CD14-positive monocyte (primary cell): ENCODE measurements at regions not wholly inside any gene's neighbourhood (a gene's known extent, or its start where the extent isn't known, plus 50 kb on each side); places are given as distances from the start of the nearest gene placed in this dataset.

Experiments used
- DNase-seq, 3 donors: peaks; one replicate each; pipeline ENCODE4 v3.0.0-alpha.2; 2011 to 2022
- H2AFZ ChIP-seq: 2 replicates; pipeline ENCODE4 v1.6.0; 2012; ENCODE audit warnings: mild to moderate bottlenecking, low read depth, low read length, inconsistent platforms; ENCODE audit not compliant: insufficient read depth, poor library complexity, severe bottlenecking
- H3K27ac ChIP-seq, 2 donors: 1 replicate in 1 of 2; 2 replicates in 1 of 2; pipeline ENCODE4 v1.5.1; 2012 to 2013; ENCODE audit warnings: low read length in 2 of 2, control low read depth in 1 of 2, inconsistent platforms in 1 of 2, low read depth in 1 of 2, mild to moderate bottlenecking in 1 of 2
- H3K27me3 ChIP-seq, 2 donors: one replicate each; pipeline versions ENCODE4 v1.6.0 to v1.6.1; 2011 to 2013; ENCODE audit warnings: low read length in 2 of 2; ENCODE audit not compliant: control insufficient read depth in 2 of 2, insufficient read depth in 2 of 2
- H3K36me3 ChIP-seq, 2 donors: replicated peaks in 1 of 2; 1 replicate in 1 of 2; 2 replicates in 1 of 2; pipeline versions ENCODE4 v1.5.1 to v1.6.1; 2012 to 2013; ENCODE audit warnings: low read length in 2 of 2, control low read depth in 1 of 2, inconsistent platforms in 1 of 2, mild to moderate bottlenecking in 1 of 2; ENCODE audit not compliant: insufficient read depth in 2 of 2, control insufficient read depth in 1 of 2
- H3K4me1 ChIP-seq, 2 donors: 1 replicate in 1 of 2; 2 replicates in 1 of 2; pipeline versions ENCODE4 v1.5.1 to v1.6.1; 2012 to 2013; ENCODE audit warnings: low read length in 2 of 2, control low read depth in 1 of 2, inconsistent platforms in 1 of 2, mild to moderate bottlenecking in 1 of 2, moderate library complexity in 1 of 2; ENCODE audit not compliant: insufficient read depth in 2 of 2, control insufficient read depth in 1 of 2
- H3K4me2 ChIP-seq: replicated peaks from 2 replicates; pipeline ENCODE3; 2012; ENCODE audit warnings: low read length, moderate library complexity, mild to moderate bottlenecking; ENCODE audit not compliant: poor library complexity, severe bottlenecking; ENCODE audit errors: extremely low read depth
- H3K4me3 ChIP-seq, 3 experiments: fragments of 200-600 bp in 1 of 3; sonication (generic) in 1 of 3; replicated peaks in 1 of 3; 1 replicate in 2 of 3; 2 replicates in 1 of 3; pipeline ENCODE4 v1.5.1; 2011 to 2013; ENCODE audit warnings: low read length in 3 of 3, mild to moderate bottlenecking in 3 of 3, control low read depth in 2 of 3, low read depth in 2 of 3, inconsistent platforms in 1 of 3, moderate library complexity in 1 of 3
- H3K79me2 ChIP-seq: 2 replicates; pipeline ENCODE4 v1.6.0; 2012; ENCODE audit warnings: mild to moderate bottlenecking, control low read depth, inconsistent platforms, low read length, moderate library complexity; ENCODE audit not compliant: insufficient read depth
- H3K9ac ChIP-seq: 2 replicates; pipeline ENCODE4 v1.6.0; 2017; ENCODE audit warnings: low read length, mild to moderate bottlenecking; ENCODE audit not compliant: insufficient read depth, poor library complexity, severe bottlenecking
- H3K9me3 ChIP-seq, 2 donors: replicated peaks in 1 of 2; 1 replicate in 1 of 2; 2 replicates in 1 of 2; pipeline versions ENCODE4 v1.5.1 to v1.6.1; 2012 to 2013; ENCODE audit warnings: low read length in 2 of 2, control low read depth in 1 of 2; ENCODE audit not compliant: control insufficient read depth in 1 of 2, insufficient read depth in 1 of 2
- H4K20me1 ChIP-seq: 2 replicates; pipeline ENCODE4 v1.6.0; 2012; ENCODE audit warnings: mild to moderate bottlenecking, low read length, control low read depth, moderate library complexity; ENCODE audit not compliant: insufficient read depth
- H3K27ac Mint-ChIP-seq, 7 donors: one replicate each; pipeline ENCODE4 v1.8.0; 2020; ENCODE audit warnings: mild to moderate bottlenecking in 7 of 7, mixed read lengths in 7 of 7, moderate library complexity in 6 of 7, inconsistent platforms in 2 of 7
- H3K27me3 Mint-ChIP-seq, 3 donors: one replicate each; pipeline ENCODE4 v1.8.0; 2021 to 2022; ENCODE audit warnings: low read depth in 3 of 3, mild to moderate bottlenecking in 3 of 3, mixed read lengths in 3 of 3, moderate library complexity in 3 of 3, inconsistent platforms in 1 of 3
- H3K36me3 Mint-ChIP-seq, 2 donors: one replicate each; pipeline ENCODE4 v1.8.0; 2020; ENCODE audit warnings: mixed read lengths in 2 of 2, inconsistent platforms in 1 of 2, mild to moderate bottlenecking in 1 of 2
- H3K4me1 Mint-ChIP-seq: one replicate; pipeline ENCODE4 v1.8.0; 2020; ENCODE audit warnings: mild to moderate bottlenecking, mixed read lengths
- H3K4me3 Mint-ChIP-seq, 2 donors: one replicate each; pipeline ENCODE4 v1.8.0; 2020; ENCODE audit warnings: mild to moderate bottlenecking in 2 of 2, mixed read lengths in 2 of 2, moderate library complexity in 1 of 2
- H3K9me3 Mint-ChIP-seq, 7 donors: one replicate each; pipeline ENCODE4 v1.8.0; 2020 to 2022; ENCODE audit warnings: mixed read lengths in 7 of 7, mild to moderate bottlenecking in 6 of 7, moderate library complexity in 6 of 7, inconsistent platforms in 2 of 7
- CTCF ChIP-seq: fragments of 200-600 bp; IDR thresholded peaks from one replicate; pipeline ENCODE4 v1.8.0; 2022; ENCODE audit warnings: antibody characterized with exemption, mild to moderate bottlenecking
- WGBS: methylation state at CpG from one replicate; pipeline ENCODE4 v1.1.5; 2013; ENCODE audit warnings: missing lambda C conversion rate; ENCODE audit not compliant: insufficient coverage; 5-methylcytosine and 5-hydroxymethylcytosine counted together
- intact Hi-C, 2 donors: fragments of 100-400 bp; cut with micrococcal nuclease; formaldehyde crosslinking; loops; one replicate each; pipeline versions ENCODE4 v1.15.0 to v1.15.1; 2023

DNA sequence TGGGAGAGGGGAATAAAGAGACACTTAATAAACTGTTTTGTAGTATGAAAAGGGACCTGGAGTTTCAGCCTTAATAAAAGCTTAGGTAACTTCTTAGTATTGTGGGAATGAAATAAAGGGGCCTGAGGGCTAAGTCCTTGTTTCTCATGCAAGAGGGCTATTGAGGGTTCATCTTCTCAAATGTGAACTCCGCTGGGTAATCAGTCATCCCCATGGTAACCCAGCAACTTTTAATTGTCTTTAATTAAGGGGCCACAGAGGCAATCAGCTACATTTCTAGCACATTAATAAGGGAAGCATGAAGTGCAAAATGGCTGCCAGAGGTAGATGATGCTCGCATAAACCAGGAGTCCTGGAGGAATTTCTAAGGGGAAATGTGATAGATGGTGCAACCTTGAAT is 1784.2 kb upstream of the CELF4 start:
- no peaks in the 10 kb centered on the region for H3K9me3 ChIP-seq
- Mint-ChIP-seq H3K9me3 (peaks cover 0 to 2% (median 0%) of the 10 kb centered on the region in 7 donors), H3K4me1 (peaks cover 28% of the 10 kb centered on the region), H3K4me3 (no peak overlapping the region), H3K27me3 (no peaks in the 10 kb centered on the region), H3K36me3 (no peaks in the 10 kb centered on the region), H3K27ac (no peak overlapping the region)
- intact Hi-C loops: no loop called here
- H3K9ac ChIP-seq: no peak overlapping the region
- H4K20me1 ChIP-seq: no peaks in the 10 kb centered on the region
- WGBS: no CpG with 5 or more reads among the region's 2 CpGs
- H3K27me3 ChIP-seq: no peaks in the 10 kb centered on the region
- no peak for DNase-seq
- H3K27ac ChIP-seq: no peak overlapping the region
- no peak overlapping the region for H2AFZ ChIP-seq
- TF ChIP-seq CTCF: no peak
- no peak overlapping the region for H3K4me3 ChIP-seq
- no peaks in the 10 kb centered on the region for H3K36me3 ChIP-seq
- no peaks in the 10 kb centered on the region for H3K79me2 ChIP-seq
- H3K4me2 ChIP-seq: no peak overlapping the region
- H3K4me1 ChIP-seq: peaks cover 3 to 7% of the 10 kb centered on the region in 2 donors

DNA sequence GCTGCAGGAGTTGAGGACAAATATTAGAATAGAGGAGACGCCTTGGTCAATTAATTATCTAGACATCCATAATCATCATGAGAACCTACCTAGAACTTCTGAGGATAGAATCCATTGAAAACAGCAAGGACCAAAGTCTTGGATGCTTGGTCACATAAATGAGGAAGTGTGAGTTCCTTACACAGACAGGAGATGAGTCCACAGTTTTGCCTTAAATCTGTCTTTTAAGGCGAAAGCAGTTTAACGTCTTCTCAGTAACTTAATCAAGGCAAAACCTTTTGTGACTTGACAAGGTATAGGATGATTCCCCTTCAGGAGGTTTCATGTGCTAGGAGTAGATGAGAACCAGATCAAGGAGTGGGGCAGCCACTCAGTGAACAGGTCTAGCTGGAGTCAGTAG is 1783.2 kb upstream of the CELF4 start:
- peak; percentile 3 to 27 (median 15) for DNase-seq
- H4K20me1 ChIP-seq: no peaks in the 10 kb centered on the region
- H3K36me3 ChIP-seq: no peaks in the 10 kb centered on the region
- intact Hi-C loops: no loop called here
- peaks cover 3 to 7% of the 10 kb centered on the region in 2 donors for H3K4me1 ChIP-seq
- H3K79me2 ChIP-seq: no peaks in the 10 kb centered on the region
- H3K9me3 Mint-ChIP-seq: peaks cover 0 to 2% (median 0%) of the 10 kb centered on the region in 7 donors
- 0% methylated on average over 1 of the region's 3 CpGs for WGBS
- H3K4me2 ChIP-seq: peak overlapping the region; percentile 8
- H3K4me3 Mint-ChIP-seq: peak overlapping the region; percentile 21 to 52
- H3K4me3 ChIP-seq: peak overlapping the region in 1 of 3 experiments; percentile 5
- no peak for TF ChIP-seq CTCF
- H3K27me3 ChIP-seq: no peaks in the 10 kb centered on the region
- no peaks in the 10 kb centered on the region for H3K36me3 Mint-ChIP-seq
- peaks cover 27% of the 10 kb centered on the region for H3K4me1 Mint-ChIP-seq
- H3K27me3 Mint-ChIP-seq: no peaks in the 10 kb centered on the region
- H3K9ac ChIP-seq: no peak overlapping the region
- no peak overlapping the region for H3K27ac ChIP-seq
- no peak overlapping the region for H2AFZ ChIP-seq
- H3K27ac Mint-ChIP-seq: peak overlapping the region in 2 of 7 donors; percentile 28 to 73
- H3K9me3 ChIP-seq: no peaks in the 10 kb centered on the region
